H1 (cell line): ENCODE measurements at regions not wholly inside any gene's neighbourhood (a gene's known extent, or its start where the extent isn't known, plus 50 kb on each side); places are given as distances from the start of the nearest gene placed in this dataset.

Experiments
- CTCF ChIA-PET: fragments of 300-600 bp; sonication (Branson Sonifier 250); formaldehyde crosslinking; loops from one replicate; lab custom pipeline; 2021; ENCODE audit not compliant: partially characterized antibody; lab: Charles Lee
- POLR2A ChIA-PET: fragments of 300-600 bp; sonication (Branson Sonifier 250); formaldehyde crosslinking; loops from one replicate; lab custom pipeline; 2021; ENCODE audit warnings: inconsistent platforms; ENCODE audit not compliant: partially characterized antibody; lab: Charles Lee
- DNase-seq, 2 experiments: peaks; one replicate each; pipeline versions ENCODE4 v3.0.0 to v3.0.0-alpha.2; 2010 to 2022; ENCODE audit warnings: low spot score in 2 of 2, low read depth in 1 of 2, mixed read lengths in 1 of 2
- FAIRE-seq: peaks from 2 replicates; lab custom pipeline; 2011; peaks lifted over from hg19 to GRCh38; lab: Jason Lieb, UNC
- H2AFZ ChIP-seq: 2 replicates; pipeline ENCODE4 v1.8.1; 2012; ENCODE audit warnings: low read length, inconsistent platforms
- H2AK5ac ChIP-seq: 2 replicates; pipeline ENCODE4 v1.6.1; 2013; ENCODE audit warnings: low read depth, low read length
- H2BK120ac ChIP-seq: replicated peaks from 2 replicates; pipeline ENCODE3; 2013; ENCODE audit warnings: low read depth, low read length, inconsistent platforms
- H2BK12ac ChIP-seq: 2 replicates; pipeline ENCODE4 v1.6.1; 2013; ENCODE audit warnings: low read depth, low read length
- H2BK15ac ChIP-seq: 2 replicates; pipeline ENCODE4 v1.6.1; 2013; ENCODE audit warnings: low read length
- H2BK20ac ChIP-seq: 2 replicates; pipeline ENCODE4 v1.6.1; 2013; ENCODE audit warnings: low read length
- H2BK5ac ChIP-seq: 2 replicates; pipeline ENCODE4 v1.6.1; 2013; ENCODE audit warnings: low read depth, low read length
- H3K14ac ChIP-seq: 2 replicates; pipeline ENCODE4 v1.6.1; 2013; ENCODE audit warnings: inconsistent platforms; ENCODE audit not compliant: insufficient read length
- H3K18ac ChIP-seq: 2 replicates; pipeline ENCODE4 v1.6.1; 2013; ENCODE audit warnings: low read length; ENCODE audit errors: extremely low read depth
- H3K23ac ChIP-seq: 2 replicates; pipeline ENCODE4 v1.6.1; 2013; ENCODE audit warnings: inconsistent platforms; ENCODE audit not compliant: insufficient read length
- H3K23me2 ChIP-seq: 2 replicates; pipeline ENCODE4 v1.6.1; 2013; ENCODE audit warnings: low read depth, low read length
- H3K27ac ChIP-seq: 2 replicates; pipeline ENCODE4 v1.6.1; 2011; ENCODE audit warnings: low read depth, low read length, inconsistent platforms
- H3K27me3 ChIP-seq, 4 experiments: replicated peaks in 1 of 4; 1 replicate in 1 of 4; 2 replicates in 3 of 4; pipeline versions ENCODE4 v1.6.1 to v1.8.1; 2011 to 2013; ENCODE audit warnings: low read length in 3 of 4, mild to moderate bottlenecking in 3 of 4, inconsistent platforms in 2 of 4, mixed read lengths in 2 of 4, moderate library complexity in 1 of 4; ENCODE audit not compliant: control insufficient read depth in 3 of 4, insufficient read depth in 3 of 4; ENCODE audit errors: extremely low read depth in 1 of 4
- H3K36me3 ChIP-seq, 4 experiments: 2 replicates each; pipeline versions ENCODE4 v1.6.1 to v1.8.1; 2011 to 2013; ENCODE audit warnings: mild to moderate bottlenecking in 4 of 4, low read length in 3 of 4, moderate library complexity in 2 of 4, control low read depth in 1 of 4, inconsistent platforms in 1 of 4; ENCODE audit not compliant: insufficient read depth in 4 of 4, control insufficient read depth in 2 of 4
- H3K4ac ChIP-seq: replicated peaks from 2 replicates; pipeline ENCODE3; 2013; ENCODE audit warnings: low read length, low read depth, mixed read lengths, inconsistent platforms; ENCODE audit not compliant: insufficient read length
- H3K4me1 ChIP-seq, 4 experiments: replicated peaks in 1 of 4; 1 replicate in 1 of 4; 2 replicates in 3 of 4; pipeline versions ENCODE4 v1.6.1 to v1.8.1; 2011 to 2013; ENCODE audit warnings: low read length in 3 of 4, inconsistent platforms in 2 of 4, mixed read lengths in 1 of 4; ENCODE audit not compliant: insufficient read depth in 4 of 4, control insufficient read depth in 3 of 4
- H3K4me2 ChIP-seq, 2 experiments: 2 replicates each; pipeline versions ENCODE4 v1.6.1 to v1.8.1; 2011 to 2013; ENCODE audit warnings: low read depth in 2 of 2, low read length in 2 of 2, control low read depth in 1 of 2, inconsistent platforms in 1 of 2, mild to moderate bottlenecking in 1 of 2; ENCODE audit not compliant: insufficient read depth in 1 of 2
- H3K4me3 ChIP-seq, 4 experiments: fragments of 200-600, 300-600 bp in 1 of 4; sonication (generic), shearing (Covaris generic), sonication (Bioruptor Twin) in 1 of 4; 2 replicates each; pipeline versions ENCODE4 v1.5.1 to v1.8.1; 2011 to 2016; ENCODE audit warnings: low read length in 4 of 4, low read depth in 3 of 4, control low read depth in 2 of 4, inconsistent platforms in 2 of 4, mild to moderate bottlenecking in 2 of 4, mixed read lengths in 1 of 4, moderate library complexity in 1 of 4; ENCODE audit not compliant: insufficient read depth in 2 of 4; ENCODE audit errors: extremely low read depth in 1 of 4
- H3K56ac ChIP-seq: replicated peaks from 2 replicates; pipeline ENCODE3; 2013; ENCODE audit warnings: low read depth, mild to moderate bottlenecking, mixed read lengths, low read length, inconsistent platforms; ENCODE audit not compliant: insufficient read length
- H3K79me1 ChIP-seq: 2 replicates; pipeline ENCODE4 v1.6.1; 2013; ENCODE audit warnings: low read depth, low read length, control low read depth
- H3K79me2 ChIP-seq, 2 experiments: 2 replicates each; pipeline versions ENCODE4 v1.6.1 to v1.8.1; 2012 to 2013; ENCODE audit warnings: low read length in 2 of 2, mild to moderate bottlenecking in 2 of 2, inconsistent platforms in 1 of 2; ENCODE audit not compliant: insufficient read depth in 2 of 2, control insufficient read depth in 1 of 2
- H3K9ac ChIP-seq, 4 experiments: replicated peaks in 1 of 4; 1 replicate in 1 of 4; 2 replicates in 3 of 4; pipeline versions ENCODE4 v1.6.1 to v1.8.1; 2011 to 2013; ENCODE audit warnings: low read depth in 3 of 4, low read length in 3 of 4, control low read depth in 2 of 4, mild to moderate bottlenecking in 2 of 4, moderate library complexity in 2 of 4, inconsistent platforms in 1 of 4; ENCODE audit errors: extremely low read depth in 1 of 4
- H3K9me3 ChIP-seq, 2 experiments: 2 replicates each; pipeline versions ENCODE4 v1.6.1 to v1.8.1; 2012 to 2013; ENCODE audit warnings: mild to moderate bottlenecking in 2 of 2, moderate library complexity in 2 of 2, control low read depth in 1 of 2, inconsistent platforms in 1 of 2, low read depth in 1 of 2, low read length in 1 of 2, mixed read lengths in 1 of 2; ENCODE audit not compliant: insufficient read depth in 2 of 2
- H4K20me1 ChIP-seq, 2 experiments: replicated peaks in 1 of 2; 2 replicates each; pipeline versions ENCODE3 to v1.8.1; 2011 to 2013; ENCODE audit warnings: inconsistent platforms in 2 of 2, low read length in 2 of 2, mild to moderate bottlenecking in 1 of 2; ENCODE audit not compliant: insufficient read depth in 2 of 2, control insufficient read depth in 1 of 2
- H4K5ac ChIP-seq: 2 replicates; pipeline ENCODE4 v1.6.1; 2013; ENCODE audit warnings: low read length, low read depth, mixed read lengths, inconsistent platforms; ENCODE audit not compliant: insufficient read length
- H4K8ac ChIP-seq: 2 replicates; pipeline ENCODE4 v1.8.0; 2013; ENCODE audit warnings: mild to moderate bottlenecking, moderate library complexity, low read length, inconsistent platforms; ENCODE audit not compliant: insufficient read depth; ENCODE audit errors: extremely low read depth
- H4K91ac ChIP-seq: replicated peaks from 2 replicates; pipeline ENCODE3; 2013; ENCODE audit warnings: low read length, mixed read lengths, inconsistent platforms; ENCODE audit not compliant: insufficient read length
- EP300 ChIP-seq, 2 experiments: IDR thresholded peaks; 1 replicate in 1 of 2; 2 replicates in 1 of 2; pipeline ENCODE4 v1.6.1; 2011 to 2012; ENCODE audit warnings: low read depth in 2 of 2, low read length in 2 of 2, mild to moderate bottlenecking in 2 of 2, borderline replicate concordance in 1 of 2, inconsistent platforms in 1 of 2, moderate library complexity in 1 of 2
- HDAC2 ChIP-seq, 2 experiments: fragments of 300-600 bp in 1 of 2; sonication (generic) in 1 of 2; IDR thresholded peaks; 2 replicates each; pipeline ENCODE4 v1.6.1; 2011 to 2012; ENCODE audit warnings: low read depth in 2 of 2, low read length in 2 of 2, mild to moderate bottlenecking in 2 of 2, moderate library complexity in 2 of 2, borderline replicate concordance in 1 of 2, inconsistent platforms in 1 of 2
- KDM4A ChIP-seq: IDR thresholded peaks from one replicate; pipeline ENCODE4 v1.7.1; 2012; ENCODE audit warnings: low read depth, mild to moderate bottlenecking, moderate library complexity, low read length, inconsistent platforms; ENCODE audit not compliant: severe bottlenecking
- MAX ChIP-seq: IDR thresholded peaks from 2 replicates; pipeline ENCODE4 v1.6.1; 2012; ENCODE audit warnings: inconsistent platforms
- SIN3A ChIP-seq, 2 experiments: IDR thresholded peaks in 1 of 2; conservative IDR thresholded peaks in 1 of 2; 2 replicates each; pipeline ENCODE4 v1.6.1; 2011 to 2012; ENCODE audit warnings: low read length in 2 of 2, improper control_type of control experiment in 1 of 2, low read depth in 1 of 2, mild to moderate bottlenecking in 1 of 2
- TCF12 ChIP-seq: IDR thresholded peaks from 2 replicates; pipeline ENCODE4 v1.6.1; 2011; ENCODE audit warnings: low read depth, mild to moderate bottlenecking, low read length
- YY1 ChIP-seq: IDR thresholded peaks from 2 replicates; pipeline ENCODE4 v1.6.1; 2011; ENCODE audit warnings: low read depth, mild to moderate bottlenecking, low read length
- TF ChIP-seq, protein P1 (sequence below): IDR thresholded peaks from 2 replicates; pipeline ENCODE4 v1.6.1; 2011; ENCODE audit warnings: low read length, improper control_type of control experiment

- no peak for FAIRE-seq
- Histone ChIP-seq H3K79me1 (no peaks in the 10 kb centered on the region), H3K4me2 (no peak overlapping the region), H3K23me2 (no peaks in the 10 kb centered on the region), H3K14ac (no peak overlapping the region), H3K27ac (no peak overlapping the region), H3K9ac (no peak overlapping the region), H2AFZ (no peak overlapping the region), H3K79me2 (no peaks in the 10 kb centered on the region), H2BK5ac (no peak overlapping the region), H3K23ac (no peak overlapping the region), H4K20me1 (no peaks in the 10 kb centered on the region), H2BK20ac (no peak overlapping the region), H3K9me3 (no peaks in the 10 kb centered on the region), H2BK120ac (no peak overlapping the region), H4K8ac (no peak overlapping the region), H4K5ac (no peak overlapping the region), H2AK5ac (no peak overlapping the region), H4K91ac (no peak overlapping the region), H3K56ac (no peak overlapping the region), H3K27me3 (no peaks in the 10 kb centered on the region), H3K4ac (no peak overlapping the region), H3K4me3 (no peak overlapping the region), H2BK15ac (no peak overlapping the region), H2BK12ac (no peak overlapping the region), H3K36me3 (no peaks in the 10 kb centered on the region), H3K4me1 (0 out of 7 replicates have a peak, but pooled peaks cover 0 to 2% (median 0%) of the 10 kb centered on the region in 4 experiments), H3K18ac (no peak overlapping the region)
- ChIA-PET POLR2A (no interaction called here), CTCF (no interaction called here)
- no peak for DNase-seq
- TF ChIP-seq YY1 (no peak), SIN3A (conservative IDR thresholded peaks at IDR 0.05 in 1 of 2, IDR thresholded peaks at IDR 0.05 in 1 of 2; ENCODE audit: low read depth in 1 of 2, low read length in 2 of 2) (no peak), EP300 (IDR thresholded peaks at IDR 0.05; ENCODE audit: borderline replicate concordance in 1 of 2, low read depth in 2 of 2, low read length in 2 of 2) (no peak), MAX (no peak), TCF12 (no peak), KDM4A (no peak), HDAC2 (IDR thresholded peaks at IDR 0.05; ENCODE audit: borderline replicate concordance in 1 of 2, low read depth in 2 of 2, low read length in 2 of 2) (no peak)
- TF ChIP-seq, protein P1, sequence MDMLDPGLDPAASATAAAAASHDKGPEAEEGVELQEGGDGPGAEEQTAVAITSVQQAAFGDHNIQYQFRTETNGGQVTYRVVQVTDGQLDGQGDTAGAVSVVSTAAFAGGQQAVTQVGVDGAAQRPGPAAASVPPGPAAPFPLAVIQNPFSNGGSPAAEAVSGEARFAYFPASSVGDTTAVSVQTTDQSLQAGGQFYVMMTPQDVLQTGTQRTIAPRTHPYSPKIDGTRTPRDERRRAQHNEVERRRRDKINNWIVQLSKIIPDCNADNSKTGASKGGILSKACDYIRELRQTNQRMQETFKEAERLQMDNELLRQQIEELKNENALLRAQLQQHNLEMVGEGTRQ: no peak
These were observed 135.8 kb upstream of the NDST3 start for GRCh38 chr4:117898496-117898895.
